ENCODE measurements at regions not wholly inside any gene's neighbourhood (a gene's known extent, or its start where the extent isn't known, plus 50 kb on each side); places are given as distances from the start of the nearest gene placed in this dataset.

DNA sequence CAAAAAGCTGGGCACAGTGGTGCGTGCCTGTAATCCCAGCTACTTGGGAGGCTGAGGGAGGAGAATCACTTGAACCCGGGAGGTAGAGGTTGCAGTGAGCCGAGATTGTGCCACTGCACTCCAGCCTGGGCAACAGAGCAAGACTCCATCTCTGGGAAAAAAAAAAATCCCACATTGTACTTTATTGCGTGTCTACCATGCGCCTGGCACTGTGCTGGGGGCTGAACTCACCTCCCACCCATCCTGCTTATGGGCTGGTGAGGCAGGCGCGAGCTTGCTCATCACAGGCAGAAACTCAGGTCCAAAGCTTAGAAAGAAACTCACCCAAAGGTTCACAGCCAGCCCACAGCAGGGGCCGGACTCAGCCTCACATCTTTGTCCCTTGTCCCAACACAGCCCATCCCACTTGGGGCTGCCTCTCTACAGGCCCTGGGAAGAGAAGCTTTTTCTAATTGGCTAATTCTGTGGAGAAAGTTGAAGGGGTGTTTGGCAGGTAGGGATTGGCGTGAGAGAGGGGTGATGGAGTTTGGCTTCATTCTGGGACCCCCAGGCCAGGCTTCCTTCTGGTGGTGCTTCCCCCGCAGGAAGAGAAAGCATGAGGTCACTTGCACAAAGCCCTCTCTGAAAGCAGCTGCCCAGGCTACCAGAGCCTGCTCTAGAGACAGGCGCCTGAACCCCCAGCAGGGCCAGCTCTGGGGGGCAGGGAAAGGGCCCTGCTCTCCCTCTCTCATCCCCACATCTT lies 122.6 kb upstream of the SMAD3 start:
- TF ChIP-seq EZH2 (IDR thresholded peaks at IDR 0.05) = no peak
- no peak for TF ChIP-seq SP1 (IDR thresholded peaks at IDR 0.05; ENCODE audit: low read depth)
- no peak for TF ChIP-seq POLR2AphosphoS5 (IDR thresholded peaks at IDR 0.05; ENCODE audit: low read depth, low read length)
- TF ChIP-seq POLR2A (IDR thresholded peaks at IDR 0.05; ENCODE audit: borderline replicate concordance, extremely low read depth, insufficient read depth, insufficient read length) = no peak
- TF ChIP-seq YY1 (IDR thresholded peaks at IDR 0.05; ENCODE audit: extremely low read depth, insufficient replicate concordance, low read depth, low read length) = no peak
- no peak for TF ChIP-seq ZNF274 (IDR thresholded peaks at IDR 0.05; ENCODE audit: low read depth, low read length)
- TF ChIP-seq, protein P1, sequence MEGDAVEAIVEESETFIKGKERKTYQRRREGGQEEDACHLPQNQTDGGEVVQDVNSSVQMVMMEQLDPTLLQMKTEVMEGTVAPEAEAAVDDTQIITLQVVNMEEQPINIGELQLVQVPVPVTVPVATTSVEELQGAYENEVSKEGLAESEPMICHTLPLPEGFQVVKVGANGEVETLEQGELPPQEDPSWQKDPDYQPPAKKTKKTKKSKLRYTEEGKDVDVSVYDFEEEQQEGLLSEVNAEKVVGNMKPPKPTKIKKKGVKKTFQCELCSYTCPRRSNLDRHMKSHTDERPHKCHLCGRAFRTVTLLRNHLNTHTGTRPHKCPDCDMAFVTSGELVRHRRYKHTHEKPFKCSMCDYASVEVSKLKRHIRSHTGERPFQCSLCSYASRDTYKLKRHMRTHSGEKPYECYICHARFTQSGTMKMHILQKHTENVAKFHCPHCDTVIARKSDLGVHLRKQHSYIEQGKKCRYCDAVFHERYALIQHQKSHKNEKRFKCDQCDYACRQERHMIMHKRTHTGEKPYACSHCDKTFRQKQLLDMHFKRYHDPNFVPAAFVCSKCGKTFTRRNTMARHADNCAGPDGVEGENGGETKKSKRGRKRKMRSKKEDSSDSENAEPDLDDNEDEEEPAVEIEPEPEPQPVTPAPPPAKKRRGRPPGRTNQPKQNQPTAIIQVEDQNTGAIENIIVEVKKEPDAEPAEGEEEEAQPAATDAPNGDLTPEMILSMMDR (IDR thresholded peaks at IDR 0.05 in 2 of 3, conservative IDR thresholded peaks at IDR 0.05 in 1 of 3; ENCODE audit: borderline replicate concordance in 1 of 3, insufficient read depth in 1 of 3, low read depth in 2 of 3, low read length in 2 of 3) = no peak
- TF ChIP-seq SIN3A (IDR thresholded peaks at IDR 0.05; ENCODE audit: low read depth) = no peak
- no peak for TF ChIP-seq TCF7L2 (IDR thresholded peaks at IDR 0.05; ENCODE audit: borderline replicate concordance, extremely low read depth, insufficient read depth, insufficient read length)
- TF ChIP-seq RAD21 (IDR thresholded peaks at IDR 0.05; ENCODE audit: low read depth) = no peak
- no peak for TF ChIP-seq JUND (IDR thresholded peaks at IDR 0.05)
- TF ChIP-seq ATF3 (IDR thresholded peaks at IDR 0.05) = no peak
- TF ChIP-seq SRF (IDR thresholded peaks at IDR 0.05; ENCODE audit: low read depth) = no peak
- no peak for TF ChIP-seq CEBPB (IDR thresholded peaks at IDR 0.05; ENCODE audit: low read depth)
- TF ChIP-seq FOSL1 (IDR thresholded peaks at IDR 0.05; ENCODE audit: low read depth) = no peak
- TF ChIP-seq, protein P2, sequence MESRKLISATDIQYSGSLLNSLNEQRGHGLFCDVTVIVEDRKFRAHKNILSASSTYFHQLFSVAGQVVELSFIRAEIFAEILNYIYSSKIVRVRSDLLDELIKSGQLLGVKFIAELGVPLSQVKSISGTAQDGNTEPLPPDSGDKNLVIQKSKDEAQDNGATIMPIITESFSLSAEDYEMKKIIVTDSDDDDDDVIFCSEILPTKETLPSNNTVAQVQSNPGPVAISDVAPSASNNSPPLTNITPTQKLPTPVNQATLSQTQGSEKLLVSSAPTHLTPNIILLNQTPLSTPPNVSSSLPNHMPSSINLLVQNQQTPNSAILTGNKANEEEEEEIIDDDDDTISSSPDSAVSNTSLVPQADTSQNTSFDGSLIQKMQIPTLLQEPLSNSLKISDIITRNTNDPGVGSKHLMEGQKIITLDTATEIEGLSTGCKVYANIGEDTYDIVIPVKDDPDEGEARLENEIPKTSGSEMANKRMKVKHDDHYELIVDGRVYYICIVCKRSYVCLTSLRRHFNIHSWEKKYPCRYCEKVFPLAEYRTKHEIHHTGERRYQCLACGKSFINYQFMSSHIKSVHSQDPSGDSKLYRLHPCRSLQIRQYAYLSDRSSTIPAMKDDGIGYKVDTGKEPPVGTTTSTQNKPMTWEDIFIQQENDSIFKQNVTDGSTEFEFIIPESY (IDR thresholded peaks at IDR 0.05; ENCODE audit: extremely low read depth, insufficient replicate concordance, low read length) = no peak
- TF ChIP-seq CBX3 (IDR thresholded peaks at IDR 0.05; ENCODE audit: low read depth) = no peak
- no peaks in the 10 kb centered on the region for H3K36me3 ChIP-seq (ENCODE audit: control insufficient read depth in 1 of 2, insufficient read depth in 2 of 2, low read length in 2 of 2)
- H3K27ac ChIP-seq (ENCODE audit: low read depth, low read length) = no peak overlapping the region
- no peak overlapping the region for H3K4me3 ChIP-seq (replicated peaks in 1 of 2; ENCODE audit: low read depth in 1 of 2, low read length in 2 of 2)
- no peak overlapping the region for H3K4me2 ChIP-seq (ENCODE audit: low read length)
- peaks cover 2 to 17% of the 10 kb centered on the region in 2 experiments; a peak in 2 of 4 replicates for H3K4me1 ChIP-seq (ENCODE audit: control insufficient read depth in 1 of 2, insufficient read depth in 2 of 2, low read length in 2 of 2)
- no peaks in the 10 kb centered on the region for H3K9me2 ChIP-seq (ENCODE audit: insufficient read depth)
- H3K9ac ChIP-seq (ENCODE audit: low read length) = no peak overlapping the region
- no peak for ATAC-seq
- DNase-seq (ENCODE audit: low read depth, low spot score) = no peak
- H4K20me1 ChIP-seq (ENCODE audit: insufficient read depth) = no peaks in the 10 kb centered on the region
- no peaks in the 10 kb centered on the region for H3K27me3 ChIP-seq (ENCODE audit: insufficient read depth, low read length)
- no TSS peak for BruUV-seq (replicated peaks)
- H3K79me2 ChIP-seq (ENCODE audit: insufficient read depth, low read length) = no peaks in the 10 kb centered on the region
- intact Hi-C loops (cut with micrococcal nuclease) = loop anchor here (10.0 kb wide), 1 partner anchor 232 kb away; no protein-coding TSS in a partner anchor
- CTCF ChIA-PET = no interaction called here
- H2AFZ ChIP-seq (ENCODE audit: low read depth, low read length, poor library complexity, severe bottlenecking) = no peak overlapping the region
- RAD21 ChIA-PET (ENCODE audit: low non-redundant PET in 1 of 2, low total read pairs in 2 of 2, uncharacterized antibody in 2 of 2, unreplicated experiment in 2 of 2) = no interaction called here
- POLR2A ChIA-PET = no interaction called here
- no peaks in the 10 kb centered on the region for H3K9me3 ChIP-seq (ENCODE audit: control insufficient read depth in 1 of 2, insufficient read depth in 1 of 2, low read depth in 1 of 2, low read length in 2 of 2)
